ENCODE measurements at regions not wholly inside any gene's neighbourhood (a gene's known extent, or its start where the extent isn't known, plus 50 kb on each side); places are given as distances from the start of the nearest gene placed in this dataset.
A peak's percentile ranks its signal among the peaks of the same experiment; 100 is the strongest.

DNA sequence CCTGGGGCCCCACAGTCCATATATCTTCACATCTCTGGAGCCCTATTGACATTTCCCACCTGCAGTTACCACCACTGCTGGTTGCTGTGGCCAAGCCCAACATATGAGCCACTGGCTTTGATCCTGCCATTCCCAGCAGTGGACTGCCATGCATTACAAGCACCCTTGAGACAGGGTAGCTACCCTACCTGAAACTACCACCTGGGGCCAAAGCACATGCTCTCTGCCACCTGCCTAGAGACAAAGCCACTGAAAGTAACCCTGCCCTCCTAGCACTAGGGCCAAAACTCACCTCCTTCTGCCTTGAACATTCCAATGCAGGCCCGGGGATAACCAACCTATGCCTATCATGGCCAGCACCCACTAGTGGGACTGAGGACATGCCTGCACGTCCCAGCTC, 255.5 kb upstream of the KHDRBS2 start:
- H3K79me2 ChIP-seq (ENCODE audit: control insufficient read depth, insufficient read depth, low read length), result no peaks in the 10 kb centered on the region
- H3K36me3 ChIP-seq (ENCODE audit: control insufficient read depth, insufficient read depth, low read length), result no peaks in the 10 kb centered on the region
- H3K4ac ChIP-seq (ENCODE audit: low read depth, low read length), result no peak overlapping the region
- no peak overlapping the region for H2BK5ac ChIP-seq (ENCODE audit: low read length)
- no peak overlapping the region for H4K5ac ChIP-seq (ENCODE audit: low read length)
- H3K18ac ChIP-seq (ENCODE audit: low read length), result no peak overlapping the region
- no peak overlapping the region for H2BK120ac ChIP-seq (ENCODE audit: low read depth, low read length)
- no peaks in the 10 kb centered on the region for H3K27me3 ChIP-seq (ENCODE audit: insufficient read depth, low read length, poor library complexity)
- WGBS (ENCODE audit: extremely low coverage, insufficient coverage, low lambda C conversion rate), result no CpG with 5 or more reads among the region's 2 CpGs
- H2BK15ac ChIP-seq (replicated peaks; ENCODE audit: low read depth), result no peak overlapping the region
- DNase-seq, result no peak
- H3K9ac ChIP-seq (ENCODE audit: low read length), result no peak overlapping the region
- H3K4me3 ChIP-seq (ENCODE audit: low read length), result no peak overlapping the region
- H2AK5ac ChIP-seq (ENCODE audit: low read length), result no peak overlapping the region
- H3K23ac ChIP-seq (ENCODE audit: low read length), result no peak overlapping the region
- no peak overlapping the region for H3K4me2 ChIP-seq (ENCODE audit: low read length)
- no peaks in the 10 kb centered on the region for H3K4me1 ChIP-seq (ENCODE audit: control insufficient read depth, low read depth, low read length)
- H4K8ac ChIP-seq (ENCODE audit: low read depth, low read length), result no peak overlapping the region
- H3K56ac ChIP-seq (ENCODE audit: low read length), result no peak overlapping the region
- no peak overlapping the region for H3K27ac ChIP-seq (ENCODE audit: low read depth, low read length)
- no peaks in the 10 kb centered on the region for H3K79me1 ChIP-seq (ENCODE audit: low read length)

GRCh38 chr6:62530985-62531384, 245.0 kb upstream of the KHDRBS2 start:
- Histone ChIP-seq H2BK15ac (replicated peaks; ENCODE audit: low read depth) (no peak overlapping the region), H2BK5ac (ENCODE audit: low read length) (no peak overlapping the region), H3K4me1 (ENCODE audit: control insufficient read depth, low read depth, low read length) (no peaks in the 10 kb centered on the region), H3K36me3 (ENCODE audit: control insufficient read depth, insufficient read depth, low read length) (no peaks in the 10 kb centered on the region), H3K4ac (ENCODE audit: low read depth, low read length) (no peak overlapping the region), H3K56ac (ENCODE audit: low read length) (no peak overlapping the region), H3K18ac (ENCODE audit: low read length) (no peak overlapping the region), H2AK5ac (ENCODE audit: low read length) (no peak overlapping the region), H3K9ac (ENCODE audit: low read length) (no peak overlapping the region), H3K4me3 (ENCODE audit: low read length) (no peak overlapping the region), H3K79me1 (ENCODE audit: low read length) (no peaks in the 10 kb centered on the region), H2BK120ac (ENCODE audit: low read depth, low read length) (no peak overlapping the region), H3K79me2 (ENCODE audit: control insufficient read depth, insufficient read depth, low read length) (no peaks in the 10 kb centered on the region), H3K4me2 (ENCODE audit: low read length) (no peak overlapping the region), H3K27ac (ENCODE audit: low read depth, low read length) (no peak overlapping the region), H3K23ac (ENCODE audit: low read length) (no peak overlapping the region), H4K5ac (ENCODE audit: low read length) (no peak overlapping the region), H4K8ac (ENCODE audit: low read depth, low read length) (no peak overlapping the region), H3K27me3 (ENCODE audit: insufficient read depth, low read length, poor library complexity) (no peaks in the 10 kb centered on the region)
- DNase-seq, result no peak
- WGBS (ENCODE audit: extremely low coverage, insufficient coverage, low lambda C conversion rate), result no CpG with 5 or more reads among the region's 2 CpGs

GRCh38 chr6:62528894-62529526, 243.0 kb upstream of the KHDRBS2 start:
- Histone ChIP-seq H3K23ac (ENCODE audit: low read length) (no peak overlapping the region), H2BK15ac (replicated peaks; ENCODE audit: low read depth) (no peak overlapping the region), H3K4me2 (ENCODE audit: low read length) (no peak overlapping the region), H3K18ac (ENCODE audit: low read length) (no peak overlapping the region), H3K56ac (ENCODE audit: low read length) (no peak overlapping the region), H3K36me3 (ENCODE audit: control insufficient read depth, insufficient read depth, low read length) (no peaks in the 10 kb centered on the region), H2AK5ac (ENCODE audit: low read length) (no peak overlapping the region), H2BK120ac (ENCODE audit: low read depth, low read length) (no peak overlapping the region), H3K27me3 (ENCODE audit: insufficient read depth, low read length, poor library complexity) (no peaks in the 10 kb centered on the region), H3K79me2 (ENCODE audit: control insufficient read depth, insufficient read depth, low read length) (no peaks in the 10 kb centered on the region), H3K4ac (ENCODE audit: low read depth, low read length) (no peak overlapping the region), H3K27ac (ENCODE audit: low read depth, low read length) (no peak overlapping the region), H3K79me1 (ENCODE audit: low read length) (no peaks in the 10 kb centered on the region), H3K4me1 (ENCODE audit: control insufficient read depth, low read depth, low read length) (no peaks in the 10 kb centered on the region), H4K8ac (ENCODE audit: low read depth, low read length) (no peak overlapping the region), H4K5ac (ENCODE audit: low read length) (no peak overlapping the region), H3K4me3 (ENCODE audit: low read length) (no peak overlapping the region), H2BK5ac (ENCODE audit: low read length) (no peak overlapping the region), H3K9ac (ENCODE audit: low read length) (no peak overlapping the region)
- no peak for DNase-seq
- no CpG with 5 or more reads among the region's 3 CpGs for WGBS (ENCODE audit: extremely low coverage, insufficient coverage, low lambda C conversion rate)

DNA sequence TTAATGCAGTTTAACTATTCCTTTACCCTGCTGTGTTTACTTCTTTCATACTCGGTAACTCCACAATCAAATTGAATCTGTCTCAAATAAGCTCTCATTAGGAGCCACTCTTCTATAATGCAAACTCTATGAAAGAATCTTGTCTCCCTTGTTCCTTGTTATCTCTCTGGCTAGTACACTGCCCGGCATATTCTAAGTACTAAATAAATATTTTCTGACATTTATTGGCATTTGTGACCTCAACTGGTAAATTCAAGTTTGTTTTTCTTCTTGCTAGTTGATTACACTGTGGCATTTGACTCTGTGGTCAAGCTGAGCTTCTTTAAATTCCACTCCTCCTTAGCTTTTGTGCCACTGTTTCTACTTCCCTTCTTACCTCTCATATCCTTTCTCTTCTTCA, 237.6 kb upstream of the KHDRBS2 start:
- Histone ChIP-seq H3K79me2 (ENCODE audit: control insufficient read depth, insufficient read depth, low read length) (no peaks in the 10 kb centered on the region), H3K36me3 (ENCODE audit: control insufficient read depth, insufficient read depth, low read length) (no peaks in the 10 kb centered on the region)
- no CpG with 5 or more reads among the region's 2 CpGs for WGBS (ENCODE audit: extremely low coverage, insufficient coverage, low lambda C conversion rate)

GRCh38 chr6:62519574-62519973, 233.5 kb upstream of the KHDRBS2 start:
- Histone ChIP-seq H2BK5ac (ENCODE audit: low read length) (no peak overlapping the region), H3K56ac (ENCODE audit: low read length) (no peak overlapping the region), H3K27ac (ENCODE audit: low read depth, low read length) (no peak overlapping the region), H2BK120ac (ENCODE audit: low read depth, low read length) (no peak overlapping the region), H3K4me1 (ENCODE audit: control insufficient read depth, low read depth, low read length) (no peaks in the 10 kb centered on the region), H2AK5ac (ENCODE audit: low read length) (no peak overlapping the region), H3K27me3 (ENCODE audit: insufficient read depth, low read length, poor library complexity) (no peaks in the 10 kb centered on the region), H4K8ac (ENCODE audit: low read depth, low read length) (no peak overlapping the region), H3K36me3 (ENCODE audit: control insufficient read depth, insufficient read depth, low read length) (no peaks in the 10 kb centered on the region), H3K18ac (ENCODE audit: low read length) (no peak overlapping the region), H3K79me1 (ENCODE audit: low read length) (no peaks in the 10 kb centered on the region), H4K5ac (ENCODE audit: low read length) (no peak overlapping the region), H3K9ac (ENCODE audit: low read length) (no peak overlapping the region), H3K23ac (ENCODE audit: low read length) (no peak overlapping the region), H3K4me2 (ENCODE audit: low read length) (no peak overlapping the region), H3K4me3 (ENCODE audit: low read length) (no peak overlapping the region), H3K79me2 (ENCODE audit: control insufficient read depth, insufficient read depth, low read length) (no peaks in the 10 kb centered on the region), H3K4ac (ENCODE audit: low read depth, low read length) (no peak overlapping the region), H2BK15ac (replicated peaks; ENCODE audit: low read depth) (no peak overlapping the region)
- no peak for DNase-seq

More for the DNA sequence above, 237.6 kb upstream of the KHDRBS2 start:
- no peak overlapping the region for H3K4me2 ChIP-seq (ENCODE audit: low read length)
- no peak overlapping the region for H3K56ac ChIP-seq (ENCODE audit: low read length)
- no peak overlapping the region for H3K18ac ChIP-seq (ENCODE audit: low read length)
- H2AK5ac ChIP-seq (ENCODE audit: low read length), result no peak overlapping the region
- no peak overlapping the region for H4K8ac ChIP-seq (ENCODE audit: low read depth, low read length)
- H3K27me3 ChIP-seq (ENCODE audit: insufficient read depth, low read length, poor library complexity), result no peaks in the 10 kb centered on the region
- H3K4ac ChIP-seq (ENCODE audit: low read depth, low read length), result no peak overlapping the region
- no peak overlapping the region for H2BK15ac ChIP-seq (replicated peaks; ENCODE audit: low read depth)
- no peak overlapping the region for H3K4me3 ChIP-seq (ENCODE audit: low read length)
- no peak overlapping the region for H3K23ac ChIP-seq (ENCODE audit: low read length)
- no peaks in the 10 kb centered on the region for H3K79me1 ChIP-seq (ENCODE audit: low read length)
- no peak overlapping the region for H4K5ac ChIP-seq (ENCODE audit: low read length)
- H3K27ac ChIP-seq (ENCODE audit: low read depth, low read length), result no peak overlapping the region
- no peak overlapping the region for H2BK5ac ChIP-seq (ENCODE audit: low read length)
- peak; percentile 11 for DNase-seq
- H3K9ac ChIP-seq (ENCODE audit: low read length), result no peak overlapping the region
- no peaks in the 10 kb centered on the region for H3K4me1 ChIP-seq (ENCODE audit: control insufficient read depth, low read depth, low read length)
- no peak overlapping the region for H2BK120ac ChIP-seq (ENCODE audit: low read depth, low read length)

All from mesendoderm (in vitro differentiated cells).